Testis (tissue), 2 donors: ENCODE measurements at regions not wholly inside any gene's neighbourhood (a gene's known extent, or its start where the extent isn't known, plus 50 kb on each side); places are given as distances from the start of the nearest gene placed in this dataset.

Source experiments
- CTCF ChIP-seq, 3 experiments: fragments of 450-650 bp in 2 of 3; fragments of 200-600 bp in 1 of 3; sonication (generic) in 1 of 3; IDR thresholded peaks; one replicate each; pipeline ENCODE4 v1.5.1; 2016 to 2019; ENCODE audit warnings: antibody characterized with exemption in 3 of 3, mild to moderate bottlenecking in 2 of 3, moderate library complexity in 1 of 3
- POLR2A ChIP-seq: fragments of 450-650 bp; IDR thresholded peaks from one replicate; pipeline ENCODE4 v1.6.1; 2017; ENCODE audit warnings: antibody characterized with exemption, mild to moderate bottlenecking, moderate library complexity

GRCh38 chr5:145681216-145681615, 153.9 kb downstream of the PRELID2 start:
- TF ChIP-seq CTCF (IDR thresholded peaks at IDR 0.05): no peak
- no peak for TF ChIP-seq POLR2A
